ENCODE measurements at regions not wholly inside any gene's neighbourhood (a gene's known extent, or its start where the extent isn't known, plus 50 kb on each side); places are given as distances from the start of the nearest gene placed in this dataset.

GRCh38 chr1:103333141-103333540, 192.4 kb upstream of the RNPC3 start:
- no peak for DNase-seq
- H3K4me3 ChIP-seq: no peak overlapping the region
- intact Hi-C loops (cut with DNase I; ENCODE audit: low total_unique reads): no loop called here
- 66 to 67% methylated on average over 5 of the region's 5 CpGs for WGBS, 2 donors (ENCODE audit: low coverage in 1 of 2)
- H3K9me3 ChIP-seq: no peaks in the 10 kb centered on the region
- H3K27me3 ChIP-seq: no peaks in the 10 kb centered on the region
- TF ChIP-seq POLR2AphosphoS5 (IDR thresholded peaks at IDR 0.05): no peak
- TF ChIP-seq EP300 (IDR thresholded peaks at IDR 0.05; ENCODE audit: low read depth): no peak
- TF ChIP-seq POLR2A (IDR thresholded peaks at IDR 0.05): no peak
- TF ChIP-seq, protein P1, sequence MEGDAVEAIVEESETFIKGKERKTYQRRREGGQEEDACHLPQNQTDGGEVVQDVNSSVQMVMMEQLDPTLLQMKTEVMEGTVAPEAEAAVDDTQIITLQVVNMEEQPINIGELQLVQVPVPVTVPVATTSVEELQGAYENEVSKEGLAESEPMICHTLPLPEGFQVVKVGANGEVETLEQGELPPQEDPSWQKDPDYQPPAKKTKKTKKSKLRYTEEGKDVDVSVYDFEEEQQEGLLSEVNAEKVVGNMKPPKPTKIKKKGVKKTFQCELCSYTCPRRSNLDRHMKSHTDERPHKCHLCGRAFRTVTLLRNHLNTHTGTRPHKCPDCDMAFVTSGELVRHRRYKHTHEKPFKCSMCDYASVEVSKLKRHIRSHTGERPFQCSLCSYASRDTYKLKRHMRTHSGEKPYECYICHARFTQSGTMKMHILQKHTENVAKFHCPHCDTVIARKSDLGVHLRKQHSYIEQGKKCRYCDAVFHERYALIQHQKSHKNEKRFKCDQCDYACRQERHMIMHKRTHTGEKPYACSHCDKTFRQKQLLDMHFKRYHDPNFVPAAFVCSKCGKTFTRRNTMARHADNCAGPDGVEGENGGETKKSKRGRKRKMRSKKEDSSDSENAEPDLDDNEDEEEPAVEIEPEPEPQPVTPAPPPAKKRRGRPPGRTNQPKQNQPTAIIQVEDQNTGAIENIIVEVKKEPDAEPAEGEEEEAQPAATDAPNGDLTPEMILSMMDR (IDR thresholded peaks at IDR 0.05): no peak
- in situ Hi-C loops (cut with MboI; ENCODE audit: low pct_ligation_motif_present in 1 of 4, low pct_unique_long_range_greater_than_20kb in 1 of 4, low sequenced_read_pairs in 3 of 4): no loop called here
- H3K36me3 ChIP-seq: no peaks in the 10 kb centered on the region
- no peak overlapping the region for H3K27ac ChIP-seq
- no peaks in the 10 kb centered on the region for H3K4me1 ChIP-seq

DNA sequence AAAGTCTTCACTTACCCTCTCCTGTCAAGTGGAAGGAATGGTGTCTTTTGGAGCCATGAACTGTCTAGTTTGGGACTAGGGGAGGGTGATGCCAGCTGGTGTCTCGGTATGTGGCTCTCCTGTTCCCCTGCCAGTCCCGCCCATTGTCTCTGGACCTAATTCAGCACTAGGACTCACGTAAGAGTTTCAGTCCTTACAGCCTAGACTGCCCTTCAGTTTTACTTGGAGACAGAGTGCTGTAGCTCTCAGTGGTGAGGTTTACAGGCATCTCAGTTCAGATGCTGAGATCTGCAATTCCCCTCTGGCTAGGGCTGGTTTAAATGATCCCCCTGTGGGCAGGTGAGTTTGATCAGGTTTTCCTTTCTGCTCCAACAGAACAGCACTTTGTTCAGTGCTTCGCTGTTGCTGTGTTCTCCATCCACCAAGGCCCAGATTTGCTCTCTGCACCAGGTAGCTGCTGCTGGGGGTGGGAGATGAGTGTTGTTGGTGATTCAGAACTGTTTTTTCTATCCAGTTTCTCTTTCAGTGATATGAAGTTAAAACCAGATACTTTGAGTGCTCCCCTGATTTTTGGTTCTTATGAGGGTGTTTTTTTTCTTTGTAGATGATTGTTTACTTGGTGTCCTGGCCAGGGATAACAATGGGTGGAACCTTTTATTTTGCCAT, 198.3 kb upstream of the RNPC3 start:
- WGBS, 2 donors (ENCODE audit: low coverage in 1 of 2): 79 to 93% methylated on average over 2 to 4 of the region's 4 CpGs
- Histone ChIP-seq H3K4me3 (no peak overlapping the region), H3K36me3 (no peaks in the 10 kb centered on the region), H3K9me3 (no peaks in the 10 kb centered on the region), H3K27me3 (no peaks in the 10 kb centered on the region), H3K27ac (no peak overlapping the region), H3K4me1 (no peaks in the 10 kb centered on the region)
- no peak for DNase-seq
- TF ChIP-seq, protein P1 (IDR thresholded peaks at IDR 0.05): no peak
- TF ChIP-seq EP300 (IDR thresholded peaks at IDR 0.05; ENCODE audit: low read depth): no peak
- TF ChIP-seq POLR2A (IDR thresholded peaks at IDR 0.05): no peak
- in situ Hi-C loops (cut with MboI; ENCODE audit: low pct_ligation_motif_present in 1 of 4, low pct_unique_long_range_greater_than_20kb in 1 of 4, low sequenced_read_pairs in 3 of 4): no loop called here
- intact Hi-C loops (cut with DNase I; ENCODE audit: low total_unique reads): no loop called here

DNA sequence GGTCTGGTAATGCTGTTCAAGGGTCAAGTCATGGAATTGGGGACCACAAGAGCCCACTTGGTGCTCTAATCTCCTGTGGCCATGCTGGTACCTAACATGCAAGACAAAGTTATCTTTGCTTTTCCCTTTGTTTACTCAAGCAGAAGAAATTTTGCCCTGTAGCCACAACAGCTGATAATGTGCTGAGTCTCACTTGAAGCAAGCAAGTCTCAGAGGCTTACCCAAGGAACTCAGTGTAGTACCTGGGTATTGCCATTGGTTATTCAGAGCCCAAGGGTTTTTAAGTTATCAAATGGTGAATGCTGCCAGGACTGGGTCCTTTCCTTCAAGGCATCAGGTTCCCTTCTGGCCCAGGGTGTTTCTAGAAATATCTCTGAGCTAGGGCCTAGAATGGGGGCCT, 198.9 kb upstream of the RNPC3 start:
- in situ Hi-C loops (cut with MboI; ENCODE audit: low pct_ligation_motif_present in 1 of 4, low pct_unique_long_range_greater_than_20kb in 1 of 4, low sequenced_read_pairs in 3 of 4): no loop called here
- Histone ChIP-seq H3K9me3 (no peaks in the 10 kb centered on the region), H3K27me3 (no peaks in the 10 kb centered on the region), H3K4me1 (no peaks in the 10 kb centered on the region), H3K4me3 (no peak overlapping the region), H3K27ac (no peak overlapping the region), H3K36me3 (no peaks in the 10 kb centered on the region)
- TF ChIP-seq POLR2AphosphoS5 (IDR thresholded peaks at IDR 0.05) (no peak), EP300 (IDR thresholded peaks at IDR 0.05; ENCODE audit: low read depth) (no peak), POLR2A (IDR thresholded peaks at IDR 0.05) (no peak)
- TF ChIP-seq, protein P1 (IDR thresholded peaks at IDR 0.05): no peak
- intact Hi-C loops (cut with DNase I; ENCODE audit: low total_unique reads): no loop called here
- DNase-seq: no peak

DNA sequence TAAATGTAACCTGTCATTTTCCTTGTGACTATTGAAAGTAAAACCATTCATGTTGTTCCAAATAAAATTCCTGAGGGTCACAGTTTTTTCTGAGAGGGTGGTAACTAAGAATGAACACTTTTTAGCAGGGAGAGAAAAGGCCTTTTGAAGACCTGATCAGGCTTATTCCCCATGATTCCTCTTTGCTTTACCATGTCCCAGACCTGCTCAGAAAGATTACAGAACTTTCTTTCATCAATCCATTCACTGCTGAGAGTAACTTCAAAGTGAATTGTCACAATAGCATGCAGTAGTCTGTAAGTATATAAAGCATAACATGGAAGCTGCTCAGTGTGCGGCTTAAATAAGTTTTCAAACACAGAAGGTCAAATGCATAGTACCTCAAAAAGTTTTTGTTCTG, 201.5 kb upstream of the COL11A1 start:
- no peaks in the 10 kb centered on the region for H3K9me3 ChIP-seq
- H3K36me3 ChIP-seq: no peaks in the 10 kb centered on the region
- 89 to 100% methylated on average over 1 of the region's 1 CpG for WGBS, 2 donors (ENCODE audit: low coverage in 1 of 2)
- no peak for TF ChIP-seq POLR2A (IDR thresholded peaks at IDR 0.05)
- TF ChIP-seq, protein P1 (IDR thresholded peaks at IDR 0.05): no peak
- no peak for TF ChIP-seq POLR2AphosphoS5 (IDR thresholded peaks at IDR 0.05)
- no peak for TF ChIP-seq EP300 (IDR thresholded peaks at IDR 0.05; ENCODE audit: low read depth)
- H3K27ac ChIP-seq: no peak overlapping the region
- H3K4me1 ChIP-seq: no peaks in the 10 kb centered on the region
- in situ Hi-C loops (cut with MboI; ENCODE audit: low pct_ligation_motif_present in 1 of 4, low pct_unique_long_range_greater_than_20kb in 1 of 4, low sequenced_read_pairs in 3 of 4): no loop called here
- H3K27me3 ChIP-seq: no peaks in the 10 kb centered on the region
- no peak overlapping the region for H3K4me3 ChIP-seq
- no peak for DNase-seq
- intact Hi-C loops (cut with DNase I; ENCODE audit: low total_unique reads): no loop called here

Data from transverse colon (tissue), 4 donors.